Stomach (tissue), 8 donors: ENCODE measurements at regions not wholly inside any gene's neighbourhood (a gene's known extent, or its start where the extent isn't known, plus 50 kb on each side); places are given as distances from the start of the nearest gene placed in this dataset.

Source experiments
- DNase-seq, 2 donors: peaks; one replicate each; pipeline versions ENCODE4 v3.0.0 to v3.0.0-alpha.2; 2013 to 2019
- H3K27ac ChIP-seq, 5 donors: fragments of 200-600 bp in 4 of 5; sonication (generic) in 4 of 5; one replicate each; pipeline ENCODE4 v1.5.1; 2013 to 2019; ENCODE audit warnings: mild to moderate bottlenecking in 1 of 5, moderate library complexity in 1 of 5
- H3K27me3 ChIP-seq, 3 donors: fragments of 200-600 bp; sonication (generic); one replicate each; pipeline ENCODE4 v1.5.1; 2017 to 2019; ENCODE audit warnings: mixed run types in 1 of 3
- H3K36me3 ChIP-seq, 4 donors: fragments of 200-600 bp; sonication (generic); 1 replicate in 3 of 4; 2 replicates in 1 of 4; pipeline ENCODE4 v1.5.1; 2016 to 2019
- H3K4me1 ChIP-seq, 4 donors: fragments of 200-600 bp; sonication (generic); one replicate each; pipeline ENCODE4 v1.5.1; 2016 to 2019
- H3K4me3 ChIP-seq, 4 donors: fragments of 200-600 bp; sonication (generic) in 3 of 4; one replicate each; pipeline ENCODE4 v1.5.1; 2016 to 2019; ENCODE audit warnings: mild to moderate bottlenecking in 1 of 4
- H3K9me3 ChIP-seq, 4 donors: fragments of 200-600 bp; sonication (generic); one replicate each; pipeline ENCODE4 v1.5.1; 2016 to 2019
- CTCF ChIP-seq, 7 experiments: fragments of 450-650 bp in 4 of 7; fragments of 200-600 bp in 3 of 7; sonication (generic) in 3 of 7; IDR thresholded peaks; one replicate each; pipeline ENCODE4 v1.5.1; 2016 to 2019; ENCODE audit warnings: antibody characterized with exemption in 7 of 7, control low read depth in 2 of 7, mild to moderate bottlenecking in 1 of 7
- EP300 ChIP-seq: sonication (generic); formaldehyde crosslinking; IDR thresholded peaks from one replicate; pipeline ENCODE4 v1.6.1; 2017; ENCODE audit warnings: antibody characterized with exemption
- POLR2A ChIP-seq, 4 donors: fragments of 450-650 bp; IDR thresholded peaks; one replicate each; pipeline ENCODE4 v1.6.1; 2016; ENCODE audit warnings: antibody characterized with exemption in 4 of 4, control low read depth in 2 of 4, mild to moderate bottlenecking in 1 of 4, moderate library complexity in 1 of 4
- POLR2AphosphoS5 ChIP-seq, 3 donors: sonication (generic); formaldehyde crosslinking; IDR thresholded peaks; one replicate each; pipeline ENCODE4 v1.6.1; 2016; ENCODE audit warnings: antibody characterized with exemption in 3 of 3
- WGBS, 5 donors: extraction: QIAGEN DNeasy Blood & Tissue Kit in 3 of 5; methylation state at CpG; one replicate each; pipeline versions ENCODE4 v1.1.5 to v1.1.7; 2013 to 2018; 5-methylcytosine and 5-hydroxymethylcytosine counted together
- intact Hi-C: fragments of 100-400 bp; cut with DNase I; formaldehyde crosslinking; loops from one replicate; pipeline ENCODE4 v1.15.1; 2023; ENCODE audit warnings: low total_unique reads
- donor health status: healthy with polysubstance abuse.
- donor health status: Bipolar disorder and iron deficiency.
- donor health status: healthy.

- WGBS, 5 donors: 4 to 8% (median 6%) methylated on average over 3 of the region's 3 CpGs
- Histone ChIP-seq H3K36me3 (no peaks in the 10 kb centered on the region), H3K9me3 (peaks cover 0 to 9% (median 4%) of the 10 kb centered on the region in 4 donors), H3K4me3 (no peak overlapping the region), H3K27me3 (no peaks in the 10 kb centered on the region), H3K4me1 (peaks cover 0 to 29% (median 8%) of the 10 kb centered on the region in 4 donors), H3K27ac (peak overlapping the region in 1 of 5 donors; percentile 8)
- TF ChIP-seq POLR2AphosphoS5 (IDR thresholded peaks at IDR 0.05) (no peak), EP300 (no peak), CTCF (IDR thresholded peaks at IDR 0.05) (no peak), POLR2A (IDR thresholded peaks at IDR 0.05) (no peak)
- peak in 1 of 2 donors; percentile 59 for DNase-seq
- intact Hi-C loops: no loop called here
Measured at GRCh38 chr3:27596334-27596841, 112.2 kb upstream of the SLC4A7 start.

DNA sequence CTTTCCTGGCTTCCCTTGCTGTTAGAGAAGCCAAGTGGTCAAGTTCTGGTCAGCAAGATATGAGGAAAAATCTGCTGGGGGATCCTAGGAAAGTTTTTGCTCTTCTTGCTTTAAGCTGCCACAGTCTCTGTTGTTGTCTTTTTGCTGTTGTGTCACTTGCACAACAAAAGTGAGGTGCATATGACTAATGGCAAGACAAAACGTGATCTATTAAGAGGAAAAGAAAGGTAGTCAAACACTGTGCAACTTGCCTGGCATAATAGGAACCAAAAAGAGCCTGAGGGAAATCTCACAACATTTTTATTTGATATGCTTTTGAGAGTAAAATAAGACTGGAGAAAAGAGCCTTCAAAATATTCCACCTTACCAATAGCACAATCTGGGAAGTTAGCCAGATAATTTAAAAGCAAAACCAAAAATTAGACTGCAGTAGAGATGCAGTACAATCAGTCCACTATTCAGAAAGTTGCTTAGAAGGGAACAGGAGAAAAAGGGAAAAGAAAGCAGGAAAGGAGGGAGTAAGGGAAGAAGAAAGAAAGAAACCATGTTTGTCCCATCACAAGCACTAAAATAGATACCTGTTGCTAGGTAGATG, 110.0 kb upstream of the SLC4A7 start:
- 43 to 65% (median 61%) methylated on average over 1 of the region's 1 CpG for WGBS, 5 donors
- TF ChIP-seq CTCF (IDR thresholded peaks at IDR 0.05): no peak
- no peak for TF ChIP-seq EP300
- TF ChIP-seq POLR2AphosphoS5 (IDR thresholded peaks at IDR 0.05): no peak
- no peak for TF ChIP-seq POLR2A (IDR thresholded peaks at IDR 0.05)
- Histone ChIP-seq H3K36me3 (no peaks in the 10 kb centered on the region), H3K27ac (no peak overlapping the region), H3K27me3 (no peaks in the 10 kb centered on the region), H3K4me1 (peaks cover 0 to 50% (median 18%) of the 10 kb centered on the region in 4 donors), H3K9me3 (no peaks in the 10 kb centered on the region), H3K4me3 (no peak overlapping the region)
- intact Hi-C loops: no loop called here
- DNase-seq: no peak

GRCh38 chr3:27593173-27593572, 109.0 kb upstream of the SLC4A7 start:
- H3K36me3 ChIP-seq: no peaks in the 10 kb centered on the region
- H3K9me3 ChIP-seq: no peaks in the 10 kb centered on the region
- 82 to 95% (median 89%) methylated on average over 2 of the region's 2 CpGs for WGBS, 5 donors
- intact Hi-C loops: no loop called here
- H3K27ac ChIP-seq: no peak overlapping the region
- H3K27me3 ChIP-seq: no peaks in the 10 kb centered on the region
- no peak for TF ChIP-seq CTCF (IDR thresholded peaks at IDR 0.05)
- H3K4me1 ChIP-seq: peaks cover 0 to 50% (median 18%) of the 10 kb centered on the region in 4 donors
- no peak overlapping the region for H3K4me3 ChIP-seq
- no peak for DNase-seq

DNA sequence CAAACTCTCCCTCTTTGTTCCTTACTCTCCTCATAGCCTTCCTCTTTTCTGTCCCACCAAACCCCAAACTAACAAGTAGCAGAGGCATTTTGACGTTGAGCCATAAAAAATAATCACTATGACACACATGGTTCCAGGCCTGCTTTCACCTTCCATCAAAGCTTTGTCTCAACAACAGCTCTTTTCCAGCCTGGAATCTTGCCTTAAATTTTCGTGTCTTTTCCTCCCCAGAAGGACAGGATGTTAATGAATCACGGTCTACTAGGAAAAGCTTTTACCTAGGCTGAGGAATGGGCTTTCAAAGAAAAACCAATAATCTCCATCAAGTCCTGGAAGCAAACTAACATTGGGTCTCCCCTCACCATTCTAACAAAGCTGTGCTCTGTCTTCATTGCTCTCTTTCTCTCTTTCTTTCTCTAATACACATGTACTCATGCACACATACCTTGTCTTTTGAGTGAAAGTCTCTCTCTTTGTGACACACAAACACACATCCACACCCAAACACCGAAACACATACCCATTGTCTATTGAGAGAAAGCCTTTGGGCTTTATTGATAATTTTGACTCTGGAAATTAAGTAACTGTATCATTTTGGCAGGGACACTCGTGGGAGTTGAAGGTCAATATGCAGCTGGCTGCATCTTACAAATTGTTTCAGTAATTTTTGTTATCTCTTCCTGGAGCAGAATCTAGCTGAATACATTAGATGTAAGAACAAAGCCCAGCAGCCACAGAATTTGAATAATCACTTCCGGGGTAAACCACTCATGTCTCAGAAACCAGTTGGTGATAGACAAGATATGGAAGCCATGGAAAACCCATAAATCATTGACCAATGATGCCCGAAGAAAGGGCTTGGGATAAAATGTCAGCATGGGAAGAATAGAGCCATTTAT, 107.4 kb upstream of the SLC4A7 start:
- intact Hi-C loops: no loop called here

More for the DNA sequence above, 107.4 kb upstream of the SLC4A7 start:
- H3K4me1 ChIP-seq: peaks cover 0 to 46% (median 18%) of the 10 kb centered on the region in 4 donors
- H3K9me3 ChIP-seq: no peaks in the 10 kb centered on the region
- TF ChIP-seq POLR2AphosphoS5 (IDR thresholded peaks at IDR 0.05): no peak
- TF ChIP-seq EP300: no peak
- no peak for TF ChIP-seq CTCF (IDR thresholded peaks at IDR 0.05)
- TF ChIP-seq POLR2A (IDR thresholded peaks at IDR 0.05): no peak
- WGBS, 5 donors: 41 to 56% (median 52%) methylated on average over 7 of the region's 7 CpGs
- DNase-seq: peak in 1 of 2 donors; percentile 20
- no peak overlapping the region for H3K4me3 ChIP-seq
- H3K27ac ChIP-seq: peak overlapping the region in 4 of 5 donors; percentile 55 to 69 (median 60)
- no peaks in the 10 kb centered on the region for H3K27me3 ChIP-seq
- no peaks in the 10 kb centered on the region for H3K36me3 ChIP-seq
